Endothelial cell (in vitro differentiated cells): ENCODE measurements at regions not wholly inside any gene's neighbourhood (a gene's known extent, or its start where the extent isn't known, plus 50 kb on each side); places are given as distances from the start of the nearest gene placed in this dataset.
"Not testable (repeated sequence)": the region's sequence is repeated elsewhere in the genome, so short reads cannot be mapped to it uniquely, and the experiment has no call there.

Source experiments
- DNase-seq: peaks from one replicate; pipeline ENCODE4 v3.0.0; 2021; ENCODE audit warnings: low spot score
- H3K27ac Mint-ChIP-seq: one replicate; pipeline ENCODE4 v1.8.0; 2021; ENCODE audit warnings: mixed read lengths, inconsistent platforms; ENCODE audit not compliant: unreplicated experiment
- H3K27me3 Mint-ChIP-seq: one replicate; pipeline ENCODE4 v1.8.0; 2021; ENCODE audit warnings: mild to moderate bottlenecking, moderate library complexity, mixed read lengths, inconsistent platforms; ENCODE audit not compliant: unreplicated experiment
- H3K36me3 Mint-ChIP-seq: one replicate; pipeline ENCODE4 v1.8.0; 2021; ENCODE audit warnings: mild to moderate bottlenecking, low read depth, mixed read lengths, inconsistent platforms; ENCODE audit not compliant: unreplicated experiment
- H3K4me1 Mint-ChIP-seq: one replicate; pipeline ENCODE4 v1.8.0; 2021; ENCODE audit warnings: mild to moderate bottlenecking, mixed read lengths, inconsistent platforms; ENCODE audit not compliant: unreplicated experiment
- H3K4me3 Mint-ChIP-seq: one replicate; pipeline ENCODE4 v1.8.0; 2021; ENCODE audit warnings: mild to moderate bottlenecking, mixed read lengths, inconsistent platforms; ENCODE audit not compliant: unreplicated experiment
- H3K9me3 Mint-ChIP-seq: one replicate; pipeline ENCODE4 v1.8.0; 2021; ENCODE audit warnings: mixed read lengths, inconsistent platforms; ENCODE audit not compliant: unreplicated experiment
- TF ChIP-seq, protein P1 (sequence below): fragments of 200-600 bp; sonication (generic); IDR thresholded peaks from one replicate; pipeline ENCODE4 v1.5.0; 2021; ENCODE audit warnings: antibody characterized with exemption; ENCODE audit not compliant: unreplicated experiment

DNA sequence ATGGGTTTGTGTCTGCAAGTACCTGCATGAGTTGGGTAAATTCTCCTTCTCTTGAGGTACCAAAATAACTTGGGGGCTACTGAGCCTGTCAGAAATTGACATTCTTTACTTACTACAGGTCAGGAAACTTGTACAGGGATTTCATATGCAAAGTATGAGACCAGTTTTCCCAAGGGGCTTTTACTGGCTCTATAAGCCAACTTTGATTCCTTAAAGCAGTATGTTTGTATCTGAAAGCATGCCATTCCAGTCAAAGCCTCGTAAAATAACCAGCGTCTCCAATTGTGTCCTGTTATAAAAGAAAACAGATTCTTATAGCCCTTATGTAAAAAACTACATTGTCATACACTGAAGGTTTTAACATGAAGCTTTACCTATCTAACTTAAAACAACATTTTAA, 90.2 kb downstream of the ZNF467 start:
- peaks cover 3% of the 10 kb centered on the region for H3K27me3 Mint-ChIP-seq
- DNase-seq = no peak
- no peak overlapping the region for H3K4me3 Mint-ChIP-seq
- H3K27ac Mint-ChIP-seq = no peak overlapping the region
- peaks cover 3% of the 10 kb centered on the region for H3K36me3 Mint-ChIP-seq
- H3K4me1 Mint-ChIP-seq = peaks cover 6% of the 10 kb centered on the region
- TF ChIP-seq, protein P1, sequence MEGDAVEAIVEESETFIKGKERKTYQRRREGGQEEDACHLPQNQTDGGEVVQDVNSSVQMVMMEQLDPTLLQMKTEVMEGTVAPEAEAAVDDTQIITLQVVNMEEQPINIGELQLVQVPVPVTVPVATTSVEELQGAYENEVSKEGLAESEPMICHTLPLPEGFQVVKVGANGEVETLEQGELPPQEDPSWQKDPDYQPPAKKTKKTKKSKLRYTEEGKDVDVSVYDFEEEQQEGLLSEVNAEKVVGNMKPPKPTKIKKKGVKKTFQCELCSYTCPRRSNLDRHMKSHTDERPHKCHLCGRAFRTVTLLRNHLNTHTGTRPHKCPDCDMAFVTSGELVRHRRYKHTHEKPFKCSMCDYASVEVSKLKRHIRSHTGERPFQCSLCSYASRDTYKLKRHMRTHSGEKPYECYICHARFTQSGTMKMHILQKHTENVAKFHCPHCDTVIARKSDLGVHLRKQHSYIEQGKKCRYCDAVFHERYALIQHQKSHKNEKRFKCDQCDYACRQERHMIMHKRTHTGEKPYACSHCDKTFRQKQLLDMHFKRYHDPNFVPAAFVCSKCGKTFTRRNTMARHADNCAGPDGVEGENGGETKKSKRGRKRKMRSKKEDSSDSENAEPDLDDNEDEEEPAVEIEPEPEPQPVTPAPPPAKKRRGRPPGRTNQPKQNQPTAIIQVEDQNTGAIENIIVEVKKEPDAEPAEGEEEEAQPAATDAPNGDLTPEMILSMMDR = no peak
- no peaks in the 10 kb centered on the region for H3K9me3 Mint-ChIP-seq

- Mint-ChIP-seq H3K27ac (no peak overlapping the region), H3K36me3 (no peaks in the 10 kb centered on the region), H3K4me1 (peaks cover 6% of the 10 kb centered on the region), H3K9me3 (no peaks in the 10 kb centered on the region), H3K27me3 (peaks cover 3% of the 10 kb centered on the region), H3K4me3 (no peak overlapping the region)
- DNase-seq = no peak
- TF ChIP-seq, protein P1 = no peak
Measured at GRCh38 chr7:149682038-149682437, 91.3 kb downstream of the ZNF467 start.

DNA sequence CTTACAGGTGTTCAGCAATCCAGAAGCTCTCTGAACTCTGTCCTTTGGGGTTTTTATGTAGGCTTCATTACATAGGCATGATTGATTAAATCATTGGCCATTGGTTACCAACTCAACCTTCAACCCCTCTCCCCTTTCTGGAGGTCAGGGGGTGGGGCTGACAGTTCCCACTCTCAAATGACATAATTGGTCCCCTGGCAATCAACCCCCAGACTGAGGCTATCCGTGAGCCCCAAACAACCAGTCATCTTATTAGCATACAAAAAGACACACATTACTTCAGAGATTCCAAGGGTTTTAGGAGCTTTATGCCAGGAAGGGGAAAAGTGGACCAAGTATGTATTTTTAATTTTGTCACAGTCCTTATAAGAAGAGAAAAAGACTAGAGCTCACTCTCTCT, 92.1 kb downstream of the ZNF467 start:
- Mint-ChIP-seq H3K9me3 (no peaks in the 10 kb centered on the region), H3K27me3 (peaks cover under 1% of the 10 kb centered on the region), H3K27ac (no peak overlapping the region), H3K4me1 (peaks cover 4% of the 10 kb centered on the region), H3K4me3 (no peak overlapping the region), H3K36me3 (no peaks in the 10 kb centered on the region)
- DNase-seq = no peak
- TF ChIP-seq, protein P1 = no peak

GRCh38 chr7:149680331-149681025, 92.9 kb downstream of the ZNF467 start:
- DNase-seq = no peak
- Mint-ChIP-seq H3K27ac (no peak overlapping the region), H3K4me1 (peaks cover 3% of the 10 kb centered on the region), H3K27me3 (no peaks in the 10 kb centered on the region), H3K36me3 (no peaks in the 10 kb centered on the region), H3K9me3 (no peaks in the 10 kb centered on the region), H3K4me3 (no peak overlapping the region)
- TF ChIP-seq, protein P1 = no peak

DNA sequence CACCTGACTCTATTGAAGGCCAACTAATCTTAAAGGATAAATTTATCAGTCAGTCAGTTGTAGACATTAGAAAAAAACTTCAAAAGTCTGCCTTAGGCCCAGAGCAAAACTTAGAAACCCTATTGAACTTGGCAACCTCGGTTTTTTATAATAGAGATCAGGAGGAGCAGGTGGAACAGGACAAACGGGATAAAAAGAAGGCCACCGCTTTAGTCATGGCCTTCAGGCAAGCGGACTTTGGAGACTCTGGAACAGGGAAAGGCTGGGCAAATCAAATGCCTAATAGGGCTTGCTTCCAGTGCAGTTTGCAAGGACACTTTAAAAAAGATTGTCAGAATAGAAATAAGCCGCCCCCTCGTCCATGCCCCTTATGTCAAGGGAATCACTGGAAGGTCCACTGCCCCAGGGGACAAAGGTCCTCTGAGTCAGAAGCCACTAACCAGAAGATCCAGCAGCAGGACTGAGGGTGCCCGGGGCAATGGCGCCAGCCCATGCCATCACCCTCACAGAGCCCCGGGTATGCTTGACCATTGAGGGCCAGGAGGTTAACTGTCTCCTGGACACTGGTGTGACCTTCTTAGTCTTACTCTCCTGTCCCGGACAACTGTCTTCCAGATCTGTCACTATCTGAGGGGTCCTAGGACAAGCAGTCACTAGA, 98.5 kb downstream of the ZNF467 start:
- not testable (repeated sequence) for DNase-seq, H3K27ac Mint-ChIP-seq, H3K27me3 Mint-ChIP-seq, H3K4me3 Mint-ChIP-seq, H3K36me3 Mint-ChIP-seq, H3K9me3 Mint-ChIP-seq
- H3K4me1 Mint-ChIP-seq = peaks cover 20% of the 10 kb centered on the region
